ENCODE measurements at regions not wholly inside any gene's neighbourhood (a gene's known extent, or its start where the extent isn't known, plus 50 kb on each side); places are given as distances from the start of the nearest gene placed in this dataset.

DNA sequence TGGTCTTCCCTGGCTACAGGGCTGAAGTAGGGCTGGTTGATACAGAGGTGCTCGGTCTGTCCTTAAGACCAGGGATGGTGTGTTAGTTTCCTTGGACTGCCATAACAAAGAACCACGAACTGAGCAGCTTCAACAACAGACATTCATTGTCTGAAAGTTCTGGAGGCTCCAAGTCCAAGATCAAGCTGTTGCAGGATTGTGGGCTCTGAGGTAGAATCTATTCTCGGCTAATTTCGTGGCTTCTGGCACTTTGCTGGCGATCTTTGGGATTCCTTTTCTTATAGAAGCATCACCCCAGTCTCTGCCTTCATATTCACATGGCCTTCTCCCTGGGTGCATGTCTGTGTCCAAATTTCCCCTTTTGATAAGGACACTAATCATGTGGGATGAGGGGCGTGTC, 112.1 kb upstream of the ITGB1 start:
- DNase-seq (ENCODE audit: low spot score) (no peak), ATAC-seq (no peak)
- H3K4me3 Mint-ChIP-seq: no peak overlapping the region
- peaks cover 37% of the 10 kb centered on the region for H3K9me3 Mint-ChIP-seq
- no peaks in the 10 kb centered on the region for H3K27me3 Mint-ChIP-seq (ENCODE audit: low read depth)
- peaks cover 33% of the 10 kb centered on the region for H3K4me1 Mint-ChIP-seq
- TF ChIP-seq RORB (CRISPR knock-in tag; IDR thresholded peaks at IDR 0.05) (no peak), GTF2I (CRISPR knock-in tag; conservative IDR thresholded peaks at IDR 0.05) (no peak), MXD4 (CRISPR knock-in tag; IDR thresholded peaks at IDR 0.05; ENCODE audit: borderline replicate concordance) (no peak), SP1 (CRISPR knock-in tag; conservative IDR thresholded peaks at IDR 0.05) (no peak), CBFB (CRISPR knock-in tag; IDR thresholded peaks at IDR 0.05; ENCODE audit: low read depth) (no peak), MYBL2 (CRISPR knock-in tag; IDR thresholded peaks at IDR 0.05) (no peak), ZNF671 (CRISPR knock-in tag; IDR thresholded peaks at IDR 0.05) (no peak)
- TF ChIP-seq, protein P1, sequence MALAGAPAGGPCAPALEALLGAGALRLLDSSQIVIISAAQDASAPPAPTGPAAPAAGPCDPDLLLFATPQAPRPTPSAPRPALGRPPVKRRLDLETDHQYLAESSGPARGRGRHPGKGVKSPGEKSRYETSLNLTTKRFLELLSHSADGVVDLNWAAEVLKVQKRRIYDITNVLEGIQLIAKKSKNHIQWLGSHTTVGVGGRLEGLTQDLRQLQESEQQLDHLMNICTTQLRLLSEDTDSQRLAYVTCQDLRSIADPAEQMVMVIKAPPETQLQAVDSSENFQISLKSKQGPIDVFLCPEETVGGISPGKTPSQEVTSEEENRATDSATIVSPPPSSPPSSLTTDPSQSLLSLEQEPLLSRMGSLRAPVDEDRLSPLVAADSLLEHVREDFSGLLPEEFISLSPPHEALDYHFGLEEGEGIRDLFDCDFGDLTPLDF (CRISPR knock-in tag; IDR thresholded peaks at IDR 0.05): no peak
- TF ChIP-seq, protein P2, sequence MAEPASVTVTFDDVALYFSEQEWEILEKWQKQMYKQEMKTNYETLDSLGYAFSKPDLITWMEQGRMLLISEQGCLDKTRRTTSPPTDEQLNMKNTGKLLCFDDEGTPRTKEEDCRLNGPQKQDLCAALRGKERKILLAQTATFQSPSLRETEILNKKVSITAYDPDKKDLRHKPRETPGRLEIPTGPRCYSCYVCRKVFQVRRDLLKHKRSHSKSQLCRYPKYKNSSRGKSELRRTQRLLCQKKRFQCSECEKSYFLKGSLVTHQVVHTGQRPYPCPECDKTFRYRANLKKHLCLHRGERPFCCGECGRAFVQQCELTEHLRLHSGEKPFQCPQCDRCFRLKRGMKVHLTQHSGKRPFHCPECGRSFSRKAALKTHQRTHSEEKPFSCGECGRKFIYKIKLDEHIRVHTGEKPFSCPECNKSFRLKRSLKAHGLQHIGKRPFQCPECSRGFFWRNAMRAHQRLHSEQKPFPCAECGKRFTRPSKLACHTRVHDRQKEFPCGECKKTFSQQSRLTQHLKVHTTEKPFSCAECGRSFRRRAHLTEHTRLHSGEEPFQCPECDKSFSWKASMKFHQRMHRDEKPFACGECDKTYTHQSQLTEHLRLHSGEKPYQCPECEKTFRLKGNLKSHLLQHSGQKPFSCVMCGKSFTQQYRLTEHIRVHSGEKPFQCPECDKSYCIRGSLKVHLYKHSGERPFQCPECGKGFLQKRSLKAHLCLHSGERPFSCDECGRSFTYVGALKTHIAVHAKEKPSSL (CRISPR knock-in tag; conservative IDR thresholded peaks at IDR 0.05): no peak
- TF ChIP-seq, protein P3, sequence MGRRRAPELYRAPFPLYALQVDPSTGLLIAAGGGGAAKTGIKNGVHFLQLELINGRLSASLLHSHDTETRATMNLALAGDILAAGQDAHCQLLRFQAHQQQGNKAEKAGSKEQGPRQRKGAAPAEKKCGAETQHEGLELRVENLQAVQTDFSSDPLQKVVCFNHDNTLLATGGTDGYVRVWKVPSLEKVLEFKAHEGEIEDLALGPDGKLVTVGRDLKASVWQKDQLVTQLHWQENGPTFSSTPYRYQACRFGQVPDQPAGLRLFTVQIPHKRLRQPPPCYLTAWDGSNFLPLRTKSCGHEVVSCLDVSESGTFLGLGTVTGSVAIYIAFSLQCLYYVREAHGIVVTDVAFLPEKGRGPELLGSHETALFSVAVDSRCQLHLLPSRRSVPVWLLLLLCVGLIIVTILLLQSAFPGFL (CRISPR knock-in tag; IDR thresholded peaks at IDR 0.05; ENCODE audit: borderline replicate concordance): no peak
- ChIA-PET CTCF (interaction anchor here (0.6 kb wide), 1 partner anchor 721 kb away, joined by 4 read pairs; no protein-coding TSS in a partner anchor), POLR2A (no interaction called here)
- peaks cover 28% of the 10 kb centered on the region for H3K36me3 Mint-ChIP-seq
- H3K27ac Mint-ChIP-seq: no peak overlapping the region

DNA sequence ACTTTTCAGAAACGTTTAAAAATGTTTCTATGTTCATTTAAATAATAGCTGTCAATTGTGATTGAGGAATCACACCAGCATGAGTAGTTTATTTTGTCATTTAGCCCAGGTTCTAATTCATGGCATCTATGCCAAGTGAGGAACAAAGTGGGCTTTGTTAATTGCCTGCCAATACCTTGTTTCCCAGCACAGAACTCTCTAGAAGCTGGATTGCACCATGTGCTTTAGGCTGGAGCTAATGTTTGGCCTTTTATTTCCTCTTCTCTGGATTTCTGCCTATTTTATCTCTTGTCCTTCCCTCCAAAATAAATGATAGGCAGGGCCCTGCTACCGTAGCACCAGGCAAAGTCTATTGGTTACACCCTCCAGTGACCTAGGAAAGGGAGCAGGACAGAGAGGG, 109.9 kb upstream of the ITGB1 start:
- POLR2A ChIA-PET: no interaction called here
- CTCF ChIA-PET: no interaction called here
- H3K9me3 Mint-ChIP-seq: peaks cover 31% of the 10 kb centered on the region
- H3K36me3 Mint-ChIP-seq: peaks cover 23% of the 10 kb centered on the region
- TF ChIP-seq ZBTB21 (CRISPR knock-in tag; IDR thresholded peaks at IDR 0.05; ENCODE audit: borderline replicate concordance) (no peak), NFE2L1 (CRISPR knock-in tag; IDR thresholded peaks at IDR 0.05) (no peak), ZNF416 (CRISPR knock-in tag; IDR thresholded peaks at IDR 0.05) (no peak), TCF7 (CRISPR knock-in tag; IDR thresholded peaks at IDR 0.05; ENCODE audit: low read depth) (no peak), NR1H2 (CRISPR knock-in tag; IDR thresholded peaks at IDR 0.05) (no peak), GABPB1 (CRISPR knock-in tag; IDR thresholded peaks at IDR 0.05) (no peak), ZNF671 (CRISPR knock-in tag; IDR thresholded peaks at IDR 0.05) (no peak), GRHL2 (CRISPR knock-in tag; IDR thresholded peaks at IDR 0.05; ENCODE audit: insufficient replicate concordance, severe bottlenecking) (no peak), MYBL2 (CRISPR knock-in tag; IDR thresholded peaks at IDR 0.05) (no peak), SOX15 (CRISPR knock-in tag; IDR thresholded peaks at IDR 0.05) (no peak)
- TF ChIP-seq, protein P4, sequence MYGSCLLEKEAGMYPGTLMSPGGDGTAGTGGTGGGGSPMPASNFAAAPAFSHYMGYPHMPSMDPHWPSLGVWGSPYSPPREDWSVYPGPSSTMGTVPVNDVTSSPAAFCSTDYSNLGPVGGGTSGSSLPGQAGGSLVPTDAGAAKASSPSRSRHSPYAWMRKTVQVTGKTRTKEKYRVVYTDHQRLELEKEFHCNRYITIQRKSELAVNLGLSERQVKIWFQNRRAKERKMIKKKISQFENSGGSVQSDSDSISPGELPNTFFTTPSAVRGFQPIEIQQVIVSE (CRISPR knock-in tag; IDR thresholded peaks at IDR 0.05; ENCODE audit: borderline replicate concordance): no peak
- TF ChIP-seq, protein P5, sequence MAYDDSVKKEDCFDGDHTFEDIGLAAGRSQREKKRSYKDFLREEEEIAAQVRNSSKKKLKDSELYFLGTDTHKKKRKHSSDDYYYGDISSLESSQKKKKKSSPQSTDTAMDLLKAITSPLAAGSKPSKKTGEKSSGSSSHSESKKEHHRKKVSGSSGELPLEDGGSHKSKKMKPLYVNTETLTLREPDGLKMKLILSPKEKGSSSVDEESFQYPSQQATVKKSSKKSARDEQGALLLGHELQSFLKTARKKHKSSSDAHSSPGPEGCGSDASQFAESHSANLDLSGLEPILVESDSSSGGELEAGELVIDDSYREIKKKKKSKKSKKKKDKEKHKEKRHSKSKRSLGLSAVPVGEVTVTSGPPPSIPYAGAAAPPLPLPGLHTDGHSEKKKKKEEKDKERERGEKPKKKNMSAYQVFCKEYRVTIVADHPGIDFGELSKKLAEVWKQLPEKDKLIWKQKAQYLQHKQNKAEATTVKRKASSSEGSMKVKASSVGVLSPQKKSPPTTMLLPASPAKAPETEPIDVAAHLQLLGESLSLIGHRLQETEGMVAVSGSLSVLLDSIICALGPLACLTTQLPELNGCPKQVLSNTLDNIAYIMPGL (CRISPR knock-in tag; IDR thresholded peaks at IDR 0.05): no peak
- TF ChIP-seq, protein P6, sequence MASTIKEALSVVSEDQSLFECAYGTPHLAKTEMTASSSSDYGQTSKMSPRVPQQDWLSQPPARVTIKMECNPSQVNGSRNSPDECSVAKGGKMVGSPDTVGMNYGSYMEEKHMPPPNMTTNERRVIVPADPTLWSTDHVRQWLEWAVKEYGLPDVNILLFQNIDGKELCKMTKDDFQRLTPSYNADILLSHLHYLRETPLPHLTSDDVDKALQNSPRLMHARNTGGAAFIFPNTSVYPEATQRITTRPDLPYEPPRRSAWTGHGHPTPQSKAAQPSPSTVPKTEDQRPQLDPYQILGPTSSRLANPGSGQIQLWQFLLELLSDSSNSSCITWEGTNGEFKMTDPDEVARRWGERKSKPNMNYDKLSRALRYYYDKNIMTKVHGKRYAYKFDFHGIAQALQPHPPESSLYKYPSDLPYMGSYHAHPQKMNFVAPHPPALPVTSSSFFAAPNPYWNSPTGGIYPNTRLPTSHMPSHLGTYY (CRISPR knock-in tag; IDR thresholded peaks at IDR 0.05): no peak
- TF ChIP-seq, protein P7, sequence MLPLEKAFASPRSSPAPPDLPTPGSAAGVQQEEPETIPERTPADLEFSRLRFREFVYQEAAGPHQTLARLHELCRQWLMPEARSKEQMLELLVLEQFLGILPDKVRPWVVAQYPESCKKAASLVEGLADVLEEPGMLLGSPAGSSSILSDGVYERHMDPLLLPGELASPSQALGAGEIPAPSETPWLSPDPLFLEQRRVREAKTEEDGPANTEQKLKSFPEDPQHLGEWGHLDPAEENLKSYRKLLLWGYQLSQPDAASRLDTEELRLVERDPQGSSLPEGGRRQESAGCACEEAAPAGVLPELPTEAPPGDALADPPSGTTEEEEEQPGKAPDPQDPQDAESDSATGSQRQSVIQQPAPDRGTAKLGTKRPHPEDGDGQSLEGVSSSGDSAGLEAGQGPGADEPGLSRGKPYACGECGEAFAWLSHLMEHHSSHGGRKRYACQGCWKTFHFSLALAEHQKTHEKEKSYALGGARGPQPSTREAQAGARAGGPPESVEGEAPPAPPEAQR (CRISPR knock-in tag; IDR thresholded peaks at IDR 0.05): no peak
- DNase-seq (ENCODE audit: low spot score) (no peak), ATAC-seq (no peak)
- H3K27me3 Mint-ChIP-seq (ENCODE audit: low read depth): no peaks in the 10 kb centered on the region
- peaks cover 20% of the 10 kb centered on the region for H3K4me1 Mint-ChIP-seq
- H3K4me3 Mint-ChIP-seq: no peak overlapping the region
- H3K27ac Mint-ChIP-seq: no peak overlapping the region

Measured in WTC11 (cell line).